Hematopoietic multipotent progenitor cell treated with erythropoietin and hydrocortisone succinate and interleukin-3 and kit ligand, for 17 days (in vitro differentiated cells): ENCODE measurements at regions not wholly inside any gene's neighbourhood (a gene's known extent, or its start where the extent isn't known, plus 50 kb on each side); places are given as distances from the start of the nearest gene placed in this dataset.

Source experiments
- DNase-seq: peaks from one replicate; pipeline ENCODE4 v3.0.0-alpha.2; 2015; ENCODE audit warnings: low spot score

GRCh38 chr9:16025627-16026026, 472.8 kb downstream of the CCDC171 start:
- DNase-seq, result no peak

GRCh38 chr9:16026886-16027285, 474.0 kb downstream of the CCDC171 start:
- DNase-seq, result no peak

GRCh38 chr9:16028548-16028947, 475.7 kb downstream of the CCDC171 start:
- no peak for DNase-seq

- DNase-seq, result no peak
These were observed 476.3 kb downstream of the CCDC171 start for GRCh38 chr9:16029046-16029615.

- DNase-seq, result no peak
These were observed 477.0 kb downstream of the CCDC171 start for GRCh38 chr9:16029796-16030363.

GRCh38 chr9:16030528-16031185, 477.8 kb downstream of the CCDC171 start:
- no peak for DNase-seq

GRCh38 chr9:16031486-16031885, 478.6 kb downstream of the CCDC171 start:
- DNase-seq, result no peak

- no peak for DNase-seq
These were observed 479.1 kb downstream of the CCDC171 start for GRCh38 chr9:16031971-16032370.

GRCh38 chr9:16032799-16033198, 480.0 kb downstream of the CCDC171 start:
- DNase-seq, result no peak

- DNase-seq, result no peak
These were observed 480.4 kb downstream of the CCDC171 start for GRCh38 chr9:16033253-16033652.

- DNase-seq, result no peak
These were observed 481.3 kb downstream of the CCDC171 start for GRCh38 chr9:16033921-16034691.

GRCh38 chr9:16039218-16039987, 486.6 kb downstream of the CCDC171 start:
- no peak for DNase-seq

GRCh38 chr9:16039988-16040761, 487.3 kb downstream of the CCDC171 start:
- DNase-seq, result no peak

GRCh38 chr9:16043756-16044578, 491.1 kb downstream of the CCDC171 start:
- DNase-seq, result no peak

GRCh38 chr9:16044579-16044881, 491.7 kb downstream of the CCDC171 start:
- DNase-seq, result no peak

- no peak for DNase-seq
These were observed 492.9 kb downstream of the CCDC171 start for GRCh38 chr9:16045651-16046280.

- DNase-seq, result no peak
These were observed 493.9 kb downstream of the CCDC171 start for GRCh38 chr9:16046713-16047112.

- DNase-seq, result no peak
These were observed 495.3 kb downstream of the CCDC171 start for GRCh38 chr9:16048129-16048528.

- no peak for DNase-seq
These were observed 499.3 kb downstream of the CCDC171 start for GRCh38 chr9:16052146-16052545.
